ENCODE measurements at regions not wholly inside any gene's neighbourhood (a gene's known extent, or its start where the extent isn't known, plus 50 kb on each side); places are given as distances from the start of the nearest gene placed in this dataset.

DNA sequence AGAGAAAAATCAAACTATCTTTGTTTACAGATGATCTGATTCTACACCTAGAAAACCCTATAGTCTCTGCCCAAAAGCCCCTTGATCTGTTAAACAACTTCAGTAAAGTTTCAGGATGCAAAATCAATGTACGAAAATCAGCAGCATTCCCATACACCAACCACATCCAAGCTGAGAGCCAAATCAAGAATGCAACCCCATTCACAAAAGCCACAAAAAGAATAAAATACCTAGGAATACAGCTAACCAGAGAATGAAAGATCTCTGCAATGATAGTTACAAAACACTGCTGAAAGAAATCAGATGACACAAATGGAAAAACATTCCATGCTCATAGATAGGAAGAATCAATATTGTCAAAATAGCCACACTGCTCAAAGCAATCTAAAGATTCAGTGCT, 265.7 kb downstream of the AEBP2 start:
- H3K27ac ChIP-seq: no peak overlapping the region
- DNase-seq (ENCODE audit: low read depth, low spot score): no peak

DNA sequence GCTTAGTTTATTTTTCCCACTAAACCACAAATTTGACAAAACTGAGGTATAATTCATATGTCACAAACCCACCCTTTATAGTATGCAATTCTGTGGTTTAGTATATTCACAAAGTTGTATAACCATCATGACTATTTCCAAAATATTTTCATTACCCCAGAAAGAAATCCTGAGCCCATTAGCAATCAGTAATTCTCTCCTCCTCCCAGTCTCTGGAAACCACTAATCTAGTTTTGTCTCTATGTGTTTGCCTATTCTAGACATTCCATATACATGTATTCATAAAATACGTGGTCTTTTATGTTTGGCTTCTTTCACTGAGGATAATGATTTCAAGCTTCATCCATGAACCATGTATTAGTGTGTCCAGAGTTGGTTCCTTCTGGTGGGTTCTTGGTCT, 267.6 kb downstream of the AEBP2 start:
- no peak for DNase-seq (ENCODE audit: low read depth, low spot score)
- H3K27ac ChIP-seq: no peak overlapping the region

GRCh38 chr12:19707948-19708409, 268.7 kb downstream of the AEBP2 start:
- H3K27ac ChIP-seq: peak overlapping the region; percentile 45
- peak; percentile 39 for DNase-seq (ENCODE audit: low read depth, low spot score)

DNA sequence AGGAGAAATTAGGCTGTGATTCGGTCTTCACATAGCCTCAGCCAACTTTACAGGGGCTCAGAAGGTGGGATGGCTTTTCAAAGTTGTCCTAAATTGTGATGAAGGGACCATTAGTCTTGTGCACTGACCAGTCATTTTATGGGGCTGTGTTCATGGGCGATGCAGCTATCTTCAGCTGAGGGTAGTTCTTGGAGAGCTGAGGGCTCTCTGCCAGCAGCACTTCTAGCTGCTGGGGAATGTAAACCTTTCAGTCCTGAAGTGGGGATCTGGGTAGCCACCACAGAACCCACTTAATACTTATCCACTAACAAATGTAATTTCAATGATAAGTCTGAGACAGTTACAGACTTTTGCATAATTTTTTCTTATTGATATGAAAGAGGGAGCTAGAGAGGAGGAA, 270.6 kb downstream of the AEBP2 start:
- H3K27ac ChIP-seq: no peak overlapping the region
- DNase-seq (ENCODE audit: low read depth, low spot score): no peak

DNA sequence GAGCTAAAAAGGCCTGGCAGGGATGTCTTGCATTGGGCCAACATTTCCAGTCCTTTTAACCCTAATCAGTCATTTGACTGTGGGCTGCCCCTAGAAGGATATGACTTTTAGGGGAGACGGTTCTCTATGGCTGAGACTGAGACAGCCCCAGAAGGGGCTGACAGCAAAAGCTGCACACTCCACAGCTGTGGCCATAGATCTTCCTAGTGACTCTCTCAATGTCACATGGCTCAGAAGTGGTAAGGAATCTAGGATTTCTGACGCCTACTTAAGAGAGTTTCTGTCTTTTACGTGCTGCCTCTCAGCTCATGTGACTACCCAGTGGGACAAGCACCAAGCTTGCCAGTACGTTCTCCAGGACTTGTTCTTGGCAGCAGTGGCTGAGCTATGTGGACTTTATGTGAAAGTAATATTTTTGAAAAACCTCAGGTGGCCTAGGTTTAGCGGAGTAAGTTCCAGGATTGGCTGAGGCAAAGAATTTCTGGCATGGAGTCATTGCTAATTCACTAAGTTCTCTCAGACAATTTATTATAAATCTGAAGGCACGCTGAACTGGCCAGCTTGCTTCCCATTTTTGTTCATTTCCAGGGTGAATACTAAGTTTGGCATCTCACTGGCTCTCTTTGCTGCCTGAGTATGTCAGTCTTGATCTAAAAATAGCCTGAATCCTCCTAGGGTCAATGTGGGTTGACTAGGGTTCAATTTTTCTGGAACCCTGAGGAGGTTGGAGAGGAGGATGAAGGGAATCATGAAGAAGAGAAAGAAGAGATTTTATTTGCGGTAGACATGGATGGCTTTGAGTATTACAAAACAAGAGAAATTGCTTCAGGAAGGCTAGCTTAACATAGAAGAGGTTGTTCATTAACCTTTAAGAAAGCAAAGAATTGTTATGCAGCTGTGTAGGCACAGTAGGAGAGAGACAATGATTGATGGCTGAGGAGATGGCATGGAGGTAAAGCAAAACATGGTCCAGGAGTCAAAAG, 271.8 kb downstream of the AEBP2 start:
- no peak for DNase-seq (ENCODE audit: low read depth, low spot score)
- H3K27ac ChIP-seq: peak overlapping the region; percentile 50

DNA sequence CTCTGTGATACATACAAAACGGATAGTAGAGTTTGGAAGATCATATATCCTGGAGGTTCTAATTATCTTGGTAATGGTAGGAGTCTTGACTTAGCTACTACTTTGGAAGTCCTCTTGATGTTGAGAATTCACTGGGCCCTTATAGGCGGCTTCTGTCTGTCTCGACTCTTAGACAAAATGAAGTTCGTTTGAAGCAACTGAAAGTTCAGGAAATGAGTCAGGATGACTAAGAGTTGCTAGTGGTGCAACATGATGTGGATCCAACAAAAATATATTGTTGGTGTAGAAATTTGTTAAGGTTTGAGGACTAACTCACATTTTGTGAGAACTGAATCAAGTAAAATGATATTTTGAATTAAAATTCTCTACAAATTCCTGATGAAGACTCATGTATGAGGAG, 272.7 kb downstream of the AEBP2 start:
- peak; percentile 20 for DNase-seq (ENCODE audit: low read depth, low spot score)
- peak overlapping the region; percentile 50 for H3K27ac ChIP-seq

DNA sequence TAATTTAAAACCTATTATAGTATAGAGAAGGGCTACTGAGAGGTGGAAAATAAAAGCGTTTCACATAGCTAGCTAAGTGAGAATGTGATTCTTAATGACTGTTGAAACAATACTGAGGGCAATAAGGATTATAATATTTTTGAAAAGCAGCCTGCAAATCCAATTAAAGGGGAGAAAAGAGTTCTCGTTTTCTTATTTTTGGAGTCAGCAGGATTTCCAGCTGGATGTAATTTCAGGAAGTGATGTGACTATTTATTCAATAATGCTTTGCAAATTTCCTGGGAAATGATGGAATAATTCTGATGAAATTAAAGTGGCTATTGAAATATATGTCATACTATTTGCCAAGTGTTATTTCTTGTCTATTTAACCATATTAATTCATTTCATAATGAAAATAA, 279.1 kb downstream of the AEBP2 start:
- no peak overlapping the region for H3K27ac ChIP-seq

DNA sequence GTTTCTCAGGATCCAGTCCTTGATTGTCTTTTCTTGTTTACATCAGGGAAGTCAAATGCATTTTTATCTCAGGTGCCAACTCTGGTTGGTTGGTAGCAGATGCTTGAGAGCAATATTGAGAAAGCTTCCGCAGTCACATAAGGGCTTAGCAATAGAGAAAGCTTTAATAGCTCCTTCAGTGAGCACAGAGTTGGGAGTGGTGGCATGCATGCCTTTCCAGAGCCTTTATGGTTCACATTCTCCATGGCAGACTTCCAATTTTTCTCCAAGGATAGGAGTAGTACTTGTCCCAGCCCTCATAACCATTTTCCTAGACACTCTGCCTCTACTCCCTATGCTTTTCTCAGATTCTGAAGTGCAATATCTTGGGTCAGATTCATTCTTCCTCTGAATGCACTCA, 280.4 kb downstream of the AEBP2 start:
- DNase-seq (ENCODE audit: low read depth, low spot score): no peak
- H3K27ac ChIP-seq: no peak overlapping the region

More for the DNA sequence above, 279.1 kb downstream of the AEBP2 start:
- DNase-seq (ENCODE audit: low read depth, low spot score): no peak

- H3K27ac ChIP-seq: no peak overlapping the region
- DNase-seq (ENCODE audit: low read depth, low spot score): no peak
Observed at GRCh38 chr12:19726122-19726521, 286.8 kb downstream of the AEBP2 start.

DNA sequence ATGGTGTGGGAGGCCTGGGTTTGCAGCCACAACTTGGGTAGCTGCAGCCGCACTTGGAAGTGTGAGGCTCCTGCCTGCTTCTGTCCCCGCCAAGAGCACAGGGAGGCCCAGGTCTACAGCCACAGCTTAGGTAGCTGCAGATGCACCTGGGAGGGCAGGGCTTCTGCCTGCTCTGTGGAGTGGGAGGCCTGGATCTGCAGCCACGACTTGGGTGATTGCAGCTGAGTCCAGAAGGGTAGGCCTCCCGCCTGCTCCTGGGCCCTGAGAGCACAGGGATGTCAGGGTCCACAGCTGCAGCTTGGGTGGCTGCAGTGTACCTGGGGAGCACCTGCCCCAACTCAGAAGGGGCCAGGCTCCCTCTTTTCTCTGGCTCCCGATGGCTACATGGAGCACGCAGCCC, 287.3 kb downstream of the AEBP2 start:
- no peak for DNase-seq (ENCODE audit: low read depth, low spot score)

DNA sequence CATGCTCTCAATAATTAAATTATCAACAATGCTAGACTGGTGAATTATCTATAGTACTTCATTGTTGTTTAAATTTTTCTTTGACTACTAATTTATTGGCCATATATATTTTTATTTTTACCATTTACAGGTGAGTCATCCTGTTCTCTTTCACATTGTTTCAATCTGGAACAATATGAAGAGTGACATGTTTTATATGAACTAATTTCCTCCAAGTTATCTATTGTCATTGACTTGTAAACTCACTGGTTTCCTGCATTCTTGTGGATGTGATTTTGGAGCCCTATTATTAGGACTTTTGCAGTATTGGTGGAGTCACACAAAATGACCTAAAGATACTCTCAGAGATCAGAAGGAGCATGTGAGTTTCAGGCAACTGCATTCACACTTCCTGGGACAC, 297.7 kb downstream of the AEBP2 start:
- DNase-seq (ENCODE audit: low read depth, low spot score): no peak
- no peak overlapping the region for H3K27ac ChIP-seq

More for the DNA sequence above, 287.3 kb downstream of the AEBP2 start:
- H3K27ac ChIP-seq: no peak overlapping the region

DNA sequence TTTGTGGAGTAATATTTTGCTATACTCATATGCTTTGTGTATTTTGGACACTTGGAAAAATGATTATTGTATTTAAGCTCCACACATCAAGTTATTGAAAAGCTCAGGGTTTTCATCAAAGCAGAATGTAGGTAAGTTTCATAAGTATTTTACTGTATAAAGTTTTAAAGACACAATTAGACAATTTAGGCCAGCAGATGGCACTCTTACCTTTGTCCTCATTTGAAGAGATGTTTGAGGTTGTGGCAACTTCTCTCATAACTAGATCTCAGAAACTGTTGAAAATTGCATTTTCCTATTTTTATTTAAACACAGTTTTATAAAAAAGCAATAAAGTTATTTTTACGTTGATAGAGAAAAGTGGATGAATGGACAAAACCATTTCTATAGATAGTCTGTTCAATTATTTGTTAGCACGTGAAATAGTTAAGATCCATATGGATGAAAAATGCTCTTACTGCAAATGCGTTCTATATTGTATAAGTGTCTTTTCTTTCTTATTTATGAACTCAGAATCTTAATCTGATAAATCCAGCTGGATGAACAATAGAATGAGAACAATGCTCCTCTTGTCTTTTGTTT, 300.0 kb downstream of the AEBP2 start:
- H3K27ac ChIP-seq: no peak overlapping the region
- no peak for DNase-seq (ENCODE audit: low read depth, low spot score)

GRCh38 chr12:19740472-19741131, 301.3 kb downstream of the AEBP2 start:
- H3K27ac ChIP-seq: no peak overlapping the region
- no peak for DNase-seq (ENCODE audit: low read depth, low spot score)

GRCh38 chr12:19741132-19741489, 301.8 kb downstream of the AEBP2 start:
- no peak overlapping the region for H3K27ac ChIP-seq
- DNase-seq (ENCODE audit: low read depth, low spot score): no peak

DNA sequence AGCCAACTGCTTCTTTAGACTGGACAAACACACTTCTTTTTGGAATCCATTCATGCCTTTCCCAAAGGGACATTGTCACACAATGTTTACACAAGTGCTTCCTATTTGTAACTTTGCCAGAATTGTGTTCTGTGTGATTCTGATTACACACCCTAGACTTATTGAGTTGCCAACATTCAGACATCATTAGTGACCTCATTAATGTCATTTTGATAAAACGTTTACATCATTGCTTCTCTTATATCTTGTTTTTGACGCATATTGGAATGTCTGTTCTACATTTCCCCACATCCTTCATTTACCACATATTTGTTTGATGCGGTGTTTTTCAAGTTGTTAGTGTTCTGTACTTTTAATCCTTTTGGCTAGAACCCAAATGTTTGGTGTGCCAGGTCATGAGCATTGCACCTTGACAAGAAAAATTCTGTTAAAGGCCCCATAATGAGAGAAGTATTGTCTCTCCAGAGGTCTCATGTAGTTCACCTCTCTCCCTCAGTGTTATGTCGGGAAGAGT, 305.5 kb downstream of the AEBP2 start:
- DNase-seq (ENCODE audit: low read depth, low spot score): no peak
- H3K27ac ChIP-seq: no peak overlapping the region

DNA sequence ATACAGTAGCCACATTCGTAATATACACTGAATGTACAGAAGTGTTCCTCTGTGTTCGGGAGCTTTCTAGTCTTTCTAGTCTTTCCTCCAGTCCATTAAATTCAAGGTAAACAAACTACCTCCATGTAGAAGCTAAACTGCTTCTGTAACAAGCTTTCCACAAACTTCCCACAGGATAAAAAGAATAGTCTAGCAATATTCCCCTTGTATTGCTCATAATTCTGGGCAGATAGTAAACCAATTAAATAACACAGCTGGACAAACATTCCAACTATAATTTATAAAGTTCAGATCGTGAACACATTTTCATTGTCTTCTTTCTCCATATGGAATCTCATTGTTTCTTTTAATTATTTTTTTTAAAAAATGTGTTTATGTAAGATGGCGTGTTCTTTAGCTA, 307.2 kb downstream of the AEBP2 start:
- no peak for DNase-seq (ENCODE audit: low read depth, low spot score)

DNA sequence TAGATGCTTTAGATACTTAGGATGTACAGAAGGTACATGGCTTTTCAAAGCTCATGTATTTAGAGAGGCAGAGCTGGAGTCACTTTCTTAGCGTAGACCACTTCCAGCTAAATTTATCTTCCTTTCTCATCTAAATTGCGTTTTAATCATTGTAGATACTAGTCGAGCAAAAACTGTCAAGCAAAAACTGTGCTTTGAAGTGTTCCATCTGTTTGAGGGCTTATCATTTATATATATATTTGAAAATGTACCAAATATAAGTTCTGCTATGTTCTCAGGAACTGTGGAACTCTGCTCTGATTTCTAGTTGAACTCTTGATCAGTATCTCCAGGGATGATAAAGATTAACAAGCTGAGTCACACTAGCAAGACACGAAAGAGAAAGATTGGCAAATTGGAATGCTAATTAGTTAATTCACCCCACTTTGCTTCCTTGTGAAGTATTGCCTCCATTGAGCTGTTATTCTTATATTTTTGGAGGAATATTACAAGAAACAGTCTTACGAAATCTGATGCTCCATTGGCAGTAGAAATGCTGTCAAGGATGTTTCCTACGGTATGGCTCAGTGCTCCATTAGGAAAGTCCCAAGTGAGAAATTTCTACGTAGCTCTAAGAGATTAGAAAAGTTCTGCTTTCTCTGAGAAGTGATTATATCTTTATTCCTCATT, 310.7 kb downstream of the AEBP2 start:
- no peak overlapping the region for H3K27ac ChIP-seq
- DNase-seq (ENCODE audit: low read depth, low spot score): no peak

More for the DNA sequence above, 307.2 kb downstream of the AEBP2 start:
- no peak overlapping the region for H3K27ac ChIP-seq

DNA sequence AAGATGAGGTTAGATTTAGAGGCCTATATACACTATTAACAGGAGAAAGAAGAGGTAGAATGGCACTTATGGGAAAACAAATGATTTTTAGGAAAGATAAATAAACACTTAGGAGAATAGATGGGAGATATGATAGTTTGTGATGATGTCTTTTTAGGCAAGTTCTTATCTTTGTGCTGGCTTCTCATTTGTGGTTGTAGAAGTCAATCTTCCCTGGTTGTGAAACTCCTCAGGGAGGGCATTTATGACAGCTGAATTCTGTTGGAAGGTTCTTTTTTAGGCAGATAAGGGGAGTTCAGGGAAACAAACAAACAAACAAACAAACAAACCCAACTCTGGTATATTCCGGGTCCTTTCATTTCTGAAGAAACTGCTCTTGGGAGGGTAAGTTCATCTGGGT, 311.8 kb downstream of the AEBP2 start:
- no peak for DNase-seq (ENCODE audit: low read depth, low spot score)
- H3K27ac ChIP-seq: no peak overlapping the region

GRCh38 chr12:19752712-19753111, 313.4 kb downstream of the AEBP2 start:
- DNase-seq (ENCODE audit: low read depth, low spot score): no peak
- H3K27ac ChIP-seq: no peak overlapping the region

GRCh38 chr12:19755136-19755535, 315.8 kb downstream of the AEBP2 start:
- DNase-seq (ENCODE audit: low read depth, low spot score): no peak
- H3K27ac ChIP-seq: no peak overlapping the region

Data from epithelial cell of prostate (primary cell).